Lung (tissue), 9 donors: ENCODE measurements at regions not wholly inside any gene's neighbourhood (a gene's known extent, or its start where the extent isn't known, plus 50 kb on each side); places are given as distances from the start of the nearest gene placed in this dataset.
"Not testable (repeated sequence)": the region's sequence is repeated elsewhere in the genome, so short reads cannot be mapped to it uniquely, and the experiment has no call there.

Experiments used
- ATAC-seq: fragments of 200-7000 bp; cut with Tn5 transposase; one replicate; pipeline ENCODE4 v1.9.1; 2020; ENCODE audit warnings: moderate number of reproducible peaks; ENCODE audit not compliant: insufficient read depth, low FRiP score
- DNase-seq, 3 donors: peaks; one replicate each; pipeline ENCODE4 v3.0.0-alpha.2; 2013 to 2017
- H3K27ac ChIP-seq, 2 donors: one replicate each; pipeline ENCODE4 v1.5.1; 2013; ENCODE audit warnings: mild to moderate bottlenecking in 2 of 2, moderate library complexity in 2 of 2, control low read depth in 1 of 2, inconsistent platforms in 1 of 2, low read depth in 1 of 2, low read length in 1 of 2
- H3K27me3 ChIP-seq, 3 donors: one replicate each; pipeline ENCODE4 v1.5.1; 2013; ENCODE audit warnings: low read length in 2 of 3; ENCODE audit not compliant: control insufficient read depth in 3 of 3, insufficient read depth in 3 of 3
- H3K36me3 ChIP-seq, 4 donors: one replicate each; pipeline ENCODE4 v1.5.1; 2013; ENCODE audit warnings: low read length in 4 of 4, mild to moderate bottlenecking in 1 of 4, moderate library complexity in 1 of 4; ENCODE audit not compliant: control insufficient read depth in 4 of 4, insufficient read depth in 4 of 4
- H3K4me1 ChIP-seq, 5 donors: one replicate each; pipeline ENCODE4 v1.5.1; 2013; ENCODE audit warnings: low read length in 5 of 5, mild to moderate bottlenecking in 2 of 5, moderate library complexity in 1 of 5; ENCODE audit not compliant: control insufficient read depth in 5 of 5, insufficient read depth in 5 of 5
- H3K4me3 ChIP-seq: one replicate; pipeline ENCODE4 v1.5.1; 2013; ENCODE audit warnings: mild to moderate bottlenecking, control low read depth, moderate library complexity
- H3K9ac ChIP-seq, 2 donors: one replicate each; pipeline ENCODE4 v1.5.1; 2013; ENCODE audit warnings: low read length in 2 of 2, control low read depth in 1 of 2; ENCODE audit not compliant: insufficient read depth in 1 of 2
- H3K9me3 ChIP-seq, 4 donors: one replicate each; pipeline ENCODE4 v1.5.1; 2013; ENCODE audit warnings: low read length in 3 of 4, mild to moderate bottlenecking in 1 of 4, moderate library complexity in 1 of 4; ENCODE audit not compliant: control insufficient read depth in 4 of 4, insufficient read depth in 3 of 4
- WGBS, 2 donors: extraction: QIAGEN DNeasy Blood & Tissue Kit; methylation state at CpG; one replicate each; pipeline ENCODE4 v1.1.7; 2013; 5-methylcytosine and 5-hydroxymethylcytosine counted together
- donor health status: Bipolar disorder and iron deficiency.
- donor health status: healthy.
- donor health status: DM: yes; HTN: yes; CAD: no.

DNA sequence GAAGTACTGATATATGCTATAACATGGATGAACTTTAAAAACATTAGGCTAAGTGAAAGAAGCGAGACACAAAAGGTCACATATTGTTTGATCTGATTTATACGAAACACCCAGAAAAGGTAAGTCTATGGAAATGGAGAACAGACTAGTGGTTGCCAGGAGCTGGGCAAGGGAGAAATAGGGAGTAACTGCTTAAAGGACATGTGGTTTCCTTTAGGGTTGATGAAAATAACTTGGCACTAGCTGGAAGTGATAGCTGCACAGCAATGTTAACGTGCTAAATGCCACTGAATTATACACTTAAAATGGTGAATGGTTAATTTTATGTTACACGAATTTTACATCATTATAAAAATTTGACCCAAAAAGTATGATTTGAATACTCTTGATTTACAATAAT is 147.7 kb downstream of the SPATA31A1 start:
- H3K9ac ChIP-seq, ATAC-seq, H3K27me3 ChIP-seq, H3K36me3 ChIP-seq, H3K27ac ChIP-seq, DNase-seq, H3K9me3 ChIP-seq, H3K4me1 ChIP-seq, H3K4me3 ChIP-seq: not testable (repeated sequence)
- no CpG with 5 or more reads among the region's 4 CpGs for WGBS, 2 donors

DNA sequence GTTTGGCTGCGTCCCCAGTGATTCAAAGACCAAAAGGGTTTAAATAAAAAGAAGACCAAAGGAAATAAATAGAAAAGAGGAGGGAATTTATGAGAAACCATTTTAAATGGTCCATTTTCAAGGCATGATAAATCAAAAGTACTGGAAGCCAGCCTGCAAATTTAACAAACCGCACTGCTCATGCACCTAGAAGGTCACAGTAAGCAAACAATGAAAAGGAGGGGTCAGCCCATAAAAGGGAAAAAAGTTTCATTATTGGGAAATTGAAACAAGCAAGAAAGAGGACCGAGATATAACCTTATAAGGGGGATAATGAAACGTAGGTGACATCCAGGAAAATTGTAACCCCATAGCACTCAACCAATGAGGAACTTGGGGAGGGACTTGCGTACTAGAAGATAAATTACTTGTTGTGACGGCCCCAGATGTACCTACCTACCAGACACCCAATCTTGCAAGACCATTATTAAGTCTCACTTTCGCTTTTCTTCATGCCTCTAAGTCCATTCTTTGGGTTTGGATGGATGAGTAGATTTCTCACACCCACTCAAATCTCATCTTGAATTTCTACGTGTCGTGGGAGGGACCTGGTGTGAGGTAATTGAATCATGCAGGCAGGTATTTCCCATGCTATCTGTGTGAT is 172.0 kb downstream of the SPATA31A1 start:
- not testable (repeated sequence) for H3K27me3 ChIP-seq, H3K9ac ChIP-seq, H3K4me1 ChIP-seq, ATAC-seq, DNase-seq, H3K9me3 ChIP-seq, H3K36me3 ChIP-seq, H3K27ac ChIP-seq, H3K4me3 ChIP-seq
- WGBS, 2 donors: 90 to 96% methylated on average over 3 of the region's 9 CpGs

DNA sequence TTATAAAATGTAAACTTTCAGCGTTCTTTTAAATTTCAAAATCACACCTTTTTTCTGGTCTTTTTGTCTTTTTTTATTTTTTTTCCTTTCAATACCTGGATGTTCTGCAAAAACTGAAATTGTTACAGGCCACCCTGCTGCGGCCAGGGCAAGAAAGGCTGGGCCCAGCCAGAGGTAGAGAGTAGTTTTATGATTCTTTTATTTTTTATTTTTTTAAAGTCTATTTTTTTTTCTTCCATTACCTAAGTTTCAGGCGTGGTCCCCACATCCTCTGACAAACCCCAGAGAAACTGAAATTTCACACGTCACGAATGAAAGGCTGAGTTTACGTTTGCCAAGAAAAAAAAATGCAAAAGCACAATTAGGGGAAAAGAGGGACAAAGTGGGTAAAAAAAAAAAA is 177.1 kb downstream of the SPATA31A1 start:
- not testable (repeated sequence) for ATAC-seq, H3K36me3 ChIP-seq, H3K27ac ChIP-seq, H3K4me1 ChIP-seq, H3K4me3 ChIP-seq, H3K9ac ChIP-seq, DNase-seq, H3K9me3 ChIP-seq, H3K27me3 ChIP-seq
- WGBS, 2 donors: 80 to 85% methylated on average over 2 of the region's 6 CpGs

- H3K9me3 ChIP-seq, H3K27me3 ChIP-seq, H3K27ac ChIP-seq, DNase-seq, H3K4me1 ChIP-seq, H3K9ac ChIP-seq, ATAC-seq, H3K36me3 ChIP-seq, H3K4me3 ChIP-seq: not testable (repeated sequence)
- WGBS, 2 donors: 93 to 94% methylated on average over 15 to 26 of the region's 38 CpGs
Observed at GRCh38 chr9:39533001-39533762, 177.7 kb downstream of the SPATA31A1 start.

DNA sequence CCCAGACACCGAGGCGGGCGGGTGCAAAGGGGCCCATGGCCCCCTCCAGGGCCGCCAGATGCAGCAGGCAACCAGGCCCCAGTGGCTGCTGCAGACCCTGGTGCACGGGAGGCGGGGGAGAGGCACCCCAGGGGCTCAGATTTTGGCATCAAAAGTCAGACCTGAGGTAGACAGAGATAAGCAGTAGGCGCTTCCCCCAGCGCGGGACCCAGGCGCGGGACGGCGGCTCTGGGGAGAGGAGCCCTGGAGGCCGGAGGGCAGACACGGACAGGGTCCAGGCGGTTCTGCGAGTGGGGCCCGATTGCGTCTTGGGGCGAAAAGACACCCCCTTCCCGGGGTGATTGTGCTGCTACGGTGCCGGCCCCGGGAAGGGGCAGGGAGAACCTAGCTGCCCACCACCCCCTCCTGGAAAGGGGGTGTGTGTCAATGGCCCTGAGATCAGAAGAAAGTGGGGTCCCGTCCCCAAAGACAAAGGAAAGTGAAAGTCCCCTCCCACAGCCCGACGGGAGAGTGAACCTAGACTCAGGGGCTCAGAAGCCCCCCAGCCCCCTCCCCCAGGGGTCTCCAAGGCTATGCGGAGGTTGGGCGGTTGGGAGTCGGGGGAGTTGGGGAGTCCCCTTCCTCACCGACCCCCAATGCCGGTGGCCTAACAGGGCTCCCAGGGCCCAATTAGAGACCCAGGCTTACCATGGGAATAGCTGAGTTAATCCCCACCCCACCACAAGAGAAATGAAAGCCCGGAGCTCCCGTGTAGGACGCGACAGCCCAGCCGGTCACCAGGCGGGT is 178.5 kb downstream of the SPATA31A1 start:
- 79 to 90% methylated on average over 17 to 22 of the region's 38 CpGs for WGBS, 2 donors
- not testable (repeated sequence) for ATAC-seq

DNA sequence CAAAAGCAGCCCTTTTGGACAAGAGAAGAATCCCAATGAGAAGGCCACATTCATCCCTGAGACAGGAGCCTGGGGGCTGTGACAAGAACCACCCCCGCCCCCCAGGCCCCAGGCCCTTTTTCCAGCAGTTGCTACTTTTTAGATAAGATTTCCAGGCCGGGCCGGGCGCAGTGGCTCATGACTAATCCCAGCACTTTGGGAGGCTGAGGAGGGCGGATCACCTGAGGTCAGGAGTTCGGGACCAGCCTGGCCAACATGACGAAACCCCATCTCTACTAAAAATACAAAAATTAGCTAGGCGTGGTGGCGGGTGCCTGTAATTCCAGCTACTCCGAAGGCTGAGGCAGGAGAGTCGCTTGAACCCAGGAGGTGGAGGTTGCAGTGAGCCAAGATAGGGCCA is 179.4 kb downstream of the SPATA31A1 start:
- H3K36me3 ChIP-seq, H3K27me3 ChIP-seq, DNase-seq, H3K4me3 ChIP-seq, H3K9me3 ChIP-seq, H3K9ac ChIP-seq, H3K4me1 ChIP-seq, H3K27ac ChIP-seq, ATAC-seq: not testable (repeated sequence)
- WGBS, 2 donors: 92 to 97% methylated on average over 8 to 10 of the region's 11 CpGs

More for the DNA sequence above, 178.5 kb downstream of the SPATA31A1 start:
- H3K36me3 ChIP-seq, H3K9me3 ChIP-seq, H3K4me3 ChIP-seq, H3K4me1 ChIP-seq, DNase-seq, H3K27me3 ChIP-seq, H3K27ac ChIP-seq, H3K9ac ChIP-seq: not testable (repeated sequence)

DNA sequence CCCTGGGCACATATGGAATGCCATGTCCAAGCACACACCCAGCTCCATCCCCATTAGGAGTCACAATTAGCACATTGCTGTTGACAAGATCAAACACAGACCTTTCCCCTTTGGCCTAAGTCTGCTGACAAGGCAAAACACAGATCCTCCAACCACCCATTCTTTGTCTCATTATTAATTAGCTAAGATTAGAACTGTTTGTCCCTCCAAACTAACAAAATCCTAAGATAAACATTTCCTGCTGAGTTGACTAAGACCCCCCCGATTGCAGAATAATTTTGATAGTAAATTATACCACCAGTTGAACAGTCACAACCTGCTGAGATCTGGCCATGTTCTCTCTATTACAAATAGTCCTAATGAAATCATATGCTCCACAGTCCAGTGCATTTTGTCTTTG is 186.7 kb downstream of the SPATA31A1 start:
- H3K27ac ChIP-seq, H3K36me3 ChIP-seq, H3K9me3 ChIP-seq, DNase-seq, H3K9ac ChIP-seq, H3K4me1 ChIP-seq, ATAC-seq, H3K4me3 ChIP-seq, H3K27me3 ChIP-seq: not testable (repeated sequence)
- WGBS, 2 donors: 88 to 100% methylated on average over 1 of the region's 1 CpG

- H3K9ac ChIP-seq, H3K9me3 ChIP-seq, H3K27me3 ChIP-seq, H3K4me3 ChIP-seq, H3K4me1 ChIP-seq, ATAC-seq, DNase-seq, H3K27ac ChIP-seq, H3K36me3 ChIP-seq: not testable (repeated sequence)
Observed at GRCh38 chr9:39545079-39545478, 189.6 kb downstream of the SPATA31A1 start.
